Activated CD4-positive, alpha-beta T cell treated with anti-CD3 and anti-CD28 coated beads, Interleukin-2, amount 50 U/mL, for 16 hours (primary cell): ENCODE measurements at regions not wholly inside any gene's neighbourhood (a gene's known extent, or its start where the extent isn't known, plus 50 kb on each side); places are given as distances from the start of the nearest gene placed in this dataset.

Experiments
- DNase-seq: peaks from one replicate; pipeline ENCODE4 v3.0.0-alpha.2; 2020

- DNase-seq, result no peak
These were observed 197.5 kb downstream of the SCG2 start for GRCh38 chr2:223404616-223405015.

GRCh38 chr2:223414646-223415045, 187.5 kb downstream of the SCG2 start:
- no peak for DNase-seq

GRCh38 chr2:223415071-223415470, 187.1 kb downstream of the SCG2 start:
- DNase-seq, result no peak

GRCh38 chr2:223416815-223417610, 185.1 kb downstream of the SCG2 start:
- DNase-seq, result no peak

- DNase-seq, result no peak
These were observed 184.0 kb downstream of the SCG2 start for GRCh38 chr2:223418131-223418530.

GRCh38 chr2:223418604-223419199, 183.5 kb downstream of the SCG2 start:
- no peak for DNase-seq

- DNase-seq, result no peak
These were observed 182.1 kb downstream of the SCG2 start for GRCh38 chr2:223420048-223420447.

GRCh38 chr2:223431479-223431878, 170.7 kb downstream of the SCG2 start:
- DNase-seq, result no peak

GRCh38 chr2:223433461-223433860, 168.7 kb downstream of the SCG2 start:
- no peak for DNase-seq

GRCh38 chr2:223437788-223438187, 164.4 kb downstream of the SCG2 start:
- DNase-seq, result no peak

GRCh38 chr2:223439184-223439583, 163.0 kb downstream of the SCG2 start:
- no peak for DNase-seq

GRCh38 chr2:223439786-223440185, 162.4 kb downstream of the SCG2 start:
- no peak for DNase-seq

GRCh38 chr2:223442847-223443246, 159.3 kb downstream of the SCG2 start:
- no peak for DNase-seq

GRCh38 chr2:223450246-223450645, 151.9 kb downstream of the SCG2 start:
- no peak for DNase-seq

GRCh38 chr2:223457301-223457700, 144.9 kb downstream of the SCG2 start:
- DNase-seq, result no peak

- DNase-seq, result no peak
These were observed 142.7 kb downstream of the SCG2 start for GRCh38 chr2:223459328-223459939.

- DNase-seq, result no peak
These were observed 142.0 kb downstream of the SCG2 start for GRCh38 chr2:223460209-223460608.

GRCh38 chr2:223460774-223461211, 141.4 kb downstream of the SCG2 start:
- no peak for DNase-seq

GRCh38 chr2:223464071-223464470, 138.1 kb downstream of the SCG2 start:
- no peak for DNase-seq

- no peak for DNase-seq
These were observed 136.4 kb downstream of the SCG2 start for GRCh38 chr2:223465793-223466192.

GRCh38 chr2:223467196-223467595, 135.0 kb downstream of the SCG2 start:
- DNase-seq, result no peak

GRCh38 chr2:223469270-223470046, 132.7 kb downstream of the SCG2 start:
- DNase-seq, result no peak

GRCh38 chr2:223470602-223471001, 131.6 kb downstream of the SCG2 start:
- DNase-seq, result no peak
